Muscle of back (tissue), 3 donors: ENCODE measurements at regions not wholly inside any gene's neighbourhood (a gene's known extent, or its start where the extent isn't known, plus 50 kb on each side); places are given as distances from the start of the nearest gene placed in this dataset.

ENCODE experiments used
- DNase-seq, 3 donors: peaks; one replicate each; pipeline versions ENCODE4 v3.0.0 to v3.0.0-alpha.2; 2013

DNA sequence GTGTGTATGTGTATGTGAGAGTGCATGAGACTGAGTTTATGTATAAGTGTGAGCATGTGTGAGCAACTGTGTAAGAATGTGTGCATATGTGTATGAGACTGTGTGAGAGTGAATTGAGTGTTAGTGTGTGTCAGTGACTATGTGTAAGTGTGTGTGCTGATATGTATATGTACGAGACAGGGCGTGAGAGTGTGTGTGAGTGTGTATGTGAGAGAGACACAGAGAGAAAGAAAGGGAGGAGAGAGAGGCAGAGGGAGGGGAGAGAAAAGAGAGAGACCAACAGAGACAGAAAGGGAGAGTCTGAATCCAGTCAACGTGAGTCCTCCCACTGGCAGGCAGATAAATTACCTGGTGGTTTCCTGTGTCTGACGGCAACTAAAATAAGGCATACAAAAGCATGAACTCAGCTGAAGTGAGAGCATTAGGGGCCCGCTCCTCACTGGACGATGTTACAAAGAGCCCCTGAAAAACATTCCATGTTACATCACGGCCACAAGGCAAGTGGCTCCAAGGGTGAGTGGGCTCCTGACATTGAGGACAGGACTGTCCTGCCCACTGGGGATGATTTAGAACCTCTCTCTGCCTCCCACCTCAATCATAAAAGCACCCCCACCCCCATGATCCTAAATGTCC, 66.6 kb upstream of the TIAM1 start:
- no peak for DNase-seq

DNA sequence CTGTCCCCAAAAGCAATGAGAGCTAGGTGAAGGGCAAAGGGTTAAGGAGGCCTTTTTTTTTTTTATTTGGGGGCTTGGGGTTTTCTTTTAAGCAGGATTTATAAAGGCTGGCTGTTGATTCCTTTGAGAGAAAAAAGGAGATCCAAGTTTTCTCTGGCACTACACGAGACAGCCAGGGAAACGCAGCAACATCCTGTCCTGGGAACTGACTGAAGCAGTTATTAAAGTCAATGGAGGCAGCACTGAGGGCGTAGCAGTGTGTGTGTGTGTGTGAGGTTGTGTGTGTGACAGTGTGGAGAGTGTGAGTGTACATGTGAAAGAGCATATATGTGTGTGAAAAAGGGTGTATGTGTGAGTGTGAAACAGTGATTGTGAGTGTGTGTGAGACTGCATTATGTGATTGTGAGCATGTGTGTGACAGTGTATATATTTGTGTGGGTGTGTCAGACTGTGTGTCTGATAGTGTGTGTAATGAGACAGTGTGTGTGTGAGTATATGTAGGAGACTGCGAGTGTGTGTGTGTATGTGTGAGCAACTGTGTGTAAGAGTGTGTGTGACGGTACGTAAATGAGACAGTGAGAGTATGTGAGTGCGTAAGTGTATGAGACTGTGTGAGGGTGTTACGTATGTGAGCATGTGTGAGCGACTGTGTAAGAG, 65.9 kb upstream of the TIAM1 start:
- DNase-seq: peak in 2 of 3 donors; percentile 66 to 87

DNA sequence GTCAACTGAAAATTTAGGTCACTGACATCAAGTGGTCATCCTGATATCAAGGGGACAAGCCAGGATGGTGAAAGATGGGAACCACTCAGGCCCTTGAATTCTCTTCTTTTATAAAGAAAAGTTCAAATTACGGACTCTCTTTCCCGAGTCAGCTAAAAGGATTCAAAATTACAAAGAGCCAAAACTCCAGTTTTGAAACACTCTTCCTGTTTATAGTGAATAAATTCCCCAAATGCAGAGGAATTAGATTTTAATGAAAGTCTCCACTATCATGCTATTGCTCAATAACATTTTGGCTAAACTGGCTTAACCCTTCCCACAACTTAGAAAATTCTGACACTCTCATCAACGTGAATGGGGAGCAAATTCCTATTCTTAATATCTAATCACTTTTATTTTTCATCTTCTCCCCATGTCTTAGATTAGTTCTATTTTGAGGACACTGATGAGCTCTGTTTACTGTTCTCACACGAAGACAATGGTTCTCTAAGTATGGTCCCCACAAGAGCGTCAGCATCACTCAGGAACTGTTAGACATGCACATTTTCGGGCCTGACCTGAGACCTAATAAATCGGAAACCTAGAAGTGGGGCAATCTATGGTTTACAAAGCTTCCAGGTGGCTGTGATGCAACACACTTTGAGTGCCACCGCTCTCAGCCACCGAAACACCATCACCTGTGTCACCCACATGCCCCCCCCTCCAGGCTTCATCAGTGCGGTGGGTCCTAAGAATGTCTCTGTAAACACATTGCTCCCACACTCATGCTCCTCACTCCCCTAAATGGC, 64.4 kb upstream of the TIAM1 start:
- peak in 1 of 3 donors; percentile 71 for DNase-seq

DNA sequence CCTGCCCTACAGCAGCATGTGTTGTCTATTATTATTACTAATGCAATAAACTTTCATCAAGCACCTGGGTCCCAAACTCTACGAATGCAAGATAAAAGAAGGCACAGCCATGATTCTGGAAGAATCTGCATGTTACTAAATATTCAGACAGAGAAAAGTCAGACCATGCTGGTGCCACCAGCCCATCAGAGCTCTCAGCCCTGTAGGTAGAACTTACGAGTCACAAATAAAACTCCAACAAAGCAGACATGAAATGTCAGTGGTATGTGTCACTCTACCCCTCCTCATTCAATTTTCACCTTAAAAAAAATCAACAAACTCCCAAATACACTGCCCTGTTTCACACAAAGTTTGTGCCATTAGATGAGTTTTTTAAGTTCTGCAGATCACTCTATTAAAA, 62.4 kb upstream of the TIAM1 start:
- DNase-seq: no peak

DNA sequence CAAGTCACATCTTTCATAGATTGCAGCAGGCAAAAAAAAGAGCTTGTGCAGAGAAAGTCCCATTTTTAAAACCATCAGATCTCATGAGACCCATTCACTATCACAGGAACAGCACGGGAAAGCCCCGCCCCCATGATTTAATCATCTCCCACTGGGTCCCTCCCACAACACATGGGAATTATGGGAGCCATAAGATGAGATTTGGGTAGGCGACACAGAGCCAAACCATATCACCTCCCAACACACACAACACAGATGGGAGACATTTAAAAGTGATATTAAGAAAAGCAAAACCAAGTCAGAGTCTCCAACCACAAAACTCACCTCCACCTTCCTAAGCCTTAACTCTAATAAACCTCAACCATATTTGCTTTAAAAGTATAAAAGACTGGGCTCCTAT, 61.5 kb upstream of the TIAM1 start:
- no peak for DNase-seq

DNA sequence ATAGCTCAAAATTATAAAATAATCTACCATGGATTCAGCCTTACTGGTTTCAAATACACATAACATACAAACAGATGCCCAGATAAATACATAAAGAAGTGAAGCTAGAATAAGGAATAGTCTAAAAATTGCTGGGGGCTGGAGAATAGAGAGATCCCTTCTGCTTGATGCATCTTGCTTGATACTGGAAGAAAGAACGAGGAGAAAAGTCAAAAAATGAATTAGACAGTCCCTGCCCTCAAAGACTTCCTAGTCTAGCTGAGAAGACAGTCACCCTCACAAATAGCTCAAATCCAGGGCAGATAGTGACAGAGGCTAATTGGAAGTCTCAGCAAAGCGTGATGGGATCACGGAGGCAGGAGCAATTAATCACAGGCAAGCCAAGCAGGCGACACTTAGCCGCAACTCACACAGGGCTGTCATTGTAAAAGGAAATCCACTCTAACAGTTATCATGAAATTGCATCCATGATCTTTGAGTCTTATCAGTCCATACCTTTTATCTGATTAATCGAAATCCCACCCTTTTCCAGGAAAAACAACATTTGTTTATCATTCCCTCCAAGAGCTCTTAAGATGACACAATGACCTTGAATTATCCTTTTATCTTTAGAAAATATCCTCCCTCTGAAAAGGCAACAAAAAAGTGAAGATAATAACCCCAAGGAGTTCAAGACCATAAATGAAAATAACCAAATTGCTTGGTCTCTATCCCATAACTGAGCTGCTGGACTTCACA, 59.7 kb upstream of the TIAM1 start:
- DNase-seq: no peak

DNA sequence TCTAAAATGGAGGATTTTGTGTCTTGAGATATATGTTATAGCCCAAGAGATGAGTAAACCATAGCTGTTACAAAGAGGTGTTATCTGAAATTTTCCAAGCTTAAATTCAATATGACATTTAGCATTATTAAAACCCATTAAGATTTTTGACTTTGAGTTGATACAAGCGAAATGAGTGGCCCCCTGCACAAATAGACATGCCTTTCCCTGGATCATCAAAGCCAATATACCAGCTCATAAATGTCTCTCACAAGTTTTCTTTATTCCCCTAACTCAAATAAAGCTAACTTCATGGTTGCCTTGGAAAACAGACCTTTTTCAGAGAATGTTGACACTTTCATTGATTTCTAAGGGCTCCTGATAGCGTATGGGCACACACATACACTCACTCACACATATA, 55.5 kb upstream of the TIAM1 start:
- no peak for DNase-seq

DNA sequence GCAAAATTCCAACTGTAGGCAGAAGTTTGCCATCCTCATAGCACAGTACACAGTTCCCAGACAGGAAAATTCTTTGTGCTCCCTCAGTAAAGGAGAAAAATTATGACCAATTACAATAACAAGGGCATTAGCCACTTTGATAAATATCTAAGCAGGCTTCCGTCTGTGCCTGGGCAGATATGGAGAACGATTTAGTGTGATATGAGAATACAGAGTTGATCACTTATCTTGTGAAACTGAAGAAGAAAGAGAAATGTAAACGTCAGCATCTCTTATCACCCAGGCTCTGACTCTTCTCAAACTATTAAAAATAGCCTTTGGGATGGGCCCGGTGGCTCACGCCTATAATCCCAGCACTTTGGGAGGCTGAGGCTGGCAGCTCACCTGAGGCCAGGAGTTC, 54.5 kb upstream of the TIAM1 start:
- DNase-seq: no peak

DNA sequence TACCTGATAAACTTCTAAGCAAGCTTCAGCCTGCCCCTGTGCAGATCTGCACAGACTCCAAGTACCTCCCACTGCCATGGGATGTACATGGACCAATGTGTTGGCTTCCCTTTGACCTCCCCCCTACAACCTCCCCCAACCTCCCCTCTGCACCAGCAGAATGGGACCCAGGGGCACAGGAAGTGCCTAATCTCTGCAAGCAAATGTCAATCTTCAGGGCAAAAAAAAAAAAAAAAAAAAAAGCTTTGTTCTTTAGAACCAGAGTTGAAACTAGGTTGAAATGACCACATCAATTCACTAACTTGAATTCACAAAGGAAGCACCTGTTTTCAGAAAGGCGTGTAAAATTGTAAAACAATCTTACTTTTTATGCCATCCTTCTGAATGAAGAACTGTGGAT, 53.9 kb upstream of the TIAM1 start:
- no peak for DNase-seq

DNA sequence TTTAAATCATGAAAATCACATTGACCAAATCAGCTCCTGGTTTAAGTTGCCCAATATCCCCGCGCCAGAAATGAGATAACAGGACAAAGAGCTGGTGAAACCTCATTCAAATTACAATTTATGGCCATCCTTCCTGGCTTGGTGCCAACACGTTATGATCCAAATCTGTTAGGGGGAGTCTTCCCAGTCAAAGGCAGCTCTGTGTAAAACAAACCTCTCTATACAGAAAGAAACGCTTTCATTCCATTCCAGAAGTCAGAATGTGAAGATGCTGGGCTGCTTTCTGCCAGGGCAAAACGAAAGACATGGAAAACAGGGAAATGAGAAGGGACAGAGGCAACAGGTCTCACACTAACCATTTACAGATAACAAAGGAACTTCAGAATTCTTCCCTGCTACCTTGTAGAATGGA, 53.5 kb upstream of the TIAM1 start:
- DNase-seq: peak in 2 of 3 donors; percentile 31 to 64

DNA sequence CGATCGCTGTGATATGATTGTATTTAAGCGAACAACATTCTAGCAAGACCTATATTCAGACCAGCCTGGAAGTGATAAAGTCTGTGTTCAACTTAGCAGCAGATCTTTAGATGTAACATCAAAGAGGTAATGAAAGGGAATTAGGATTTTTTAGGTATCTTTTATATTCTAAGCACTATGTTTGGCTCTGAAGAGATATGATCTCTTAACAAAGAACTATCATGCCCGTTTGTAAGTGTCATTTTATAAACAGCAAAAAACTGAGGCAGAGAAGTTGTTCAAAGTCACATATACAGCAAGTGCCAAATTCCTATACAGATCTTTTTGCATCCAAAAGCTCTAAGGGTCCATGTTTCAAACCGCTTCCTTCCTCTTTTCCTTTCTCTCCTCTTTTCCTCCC, 53.0 kb upstream of the TIAM1 start:
- no peak for DNase-seq

DNA sequence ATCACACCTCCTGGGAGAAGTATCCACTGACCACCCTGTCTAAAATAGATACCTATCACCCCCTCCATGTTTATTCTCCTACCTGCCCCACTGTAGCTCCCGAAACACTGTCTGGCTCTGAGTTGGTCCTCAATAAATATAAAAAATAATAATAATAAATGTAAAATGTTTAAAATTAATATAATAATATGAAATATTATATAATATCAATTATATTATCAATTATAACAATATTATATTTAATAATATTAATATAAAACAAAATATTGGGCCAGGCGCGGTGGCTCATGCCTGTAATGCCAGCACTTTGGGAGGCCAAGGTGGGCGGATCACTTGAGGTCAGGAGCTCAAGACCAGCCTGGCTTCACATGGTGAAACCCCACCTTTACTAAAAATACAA, 52.3 kb upstream of the TIAM1 start:
- no peak for DNase-seq

DNA sequence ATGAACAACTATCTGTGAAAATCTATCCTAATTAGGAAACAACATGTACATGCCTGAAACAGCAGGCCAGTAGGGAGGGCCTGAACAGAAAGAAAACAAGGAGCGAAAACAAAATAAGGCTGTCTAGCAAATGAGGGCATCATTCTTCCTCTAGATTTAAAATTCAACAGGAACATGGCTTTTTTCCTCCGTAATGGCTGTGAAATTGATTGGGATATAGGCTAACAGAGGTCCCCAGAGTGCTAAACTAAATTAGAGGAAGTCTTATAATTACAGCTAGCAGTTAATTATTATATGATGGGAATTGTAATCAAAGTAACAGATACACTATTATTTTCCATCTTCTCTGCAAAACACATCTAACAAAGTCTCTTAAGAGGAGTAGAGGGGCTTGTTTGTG, 51.7 kb upstream of the TIAM1 start:
- DNase-seq: no peak

DNA sequence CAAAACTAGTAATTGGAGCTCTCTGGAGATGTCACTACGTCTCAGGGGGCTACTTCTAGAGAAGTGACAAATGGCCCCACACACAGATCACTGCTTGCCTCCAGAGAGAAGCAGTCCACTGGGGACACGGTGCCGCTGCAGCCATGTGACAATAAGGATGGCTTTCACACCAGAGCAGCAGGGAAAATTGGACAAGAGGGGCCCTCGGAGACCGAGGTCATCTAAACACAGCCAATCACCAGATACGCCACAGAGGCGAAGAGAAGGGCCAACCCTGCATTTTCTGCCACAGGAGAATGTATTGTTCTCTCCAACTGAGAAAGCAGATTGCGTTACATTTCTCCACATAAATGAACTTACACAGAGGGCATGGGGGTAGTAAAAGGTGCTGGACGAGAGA, 51.2 kb upstream of the TIAM1 start:
- no peak for DNase-seq

DNA sequence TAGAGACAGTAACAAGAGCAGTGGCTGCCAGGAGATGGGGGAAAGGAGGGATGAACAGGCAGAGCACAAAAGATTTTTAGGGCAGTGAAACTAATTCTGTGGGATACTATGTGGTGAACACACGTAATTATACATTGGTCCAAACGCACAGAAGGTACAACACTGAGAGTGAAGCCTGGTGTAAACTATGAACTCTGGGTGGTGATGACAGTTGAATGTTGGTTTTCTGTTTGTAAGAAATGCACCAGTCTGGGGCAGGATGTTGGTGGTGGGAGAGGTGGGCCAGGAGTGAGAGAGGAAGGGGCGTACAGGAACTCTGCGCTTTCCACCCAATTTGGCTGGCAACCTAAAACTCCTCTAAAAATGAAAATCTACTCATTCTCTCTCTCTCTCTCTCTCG, 50.2 kb upstream of the TIAM1 start:
- DNase-seq: no peak
